KBM-7 (cell line): ENCODE measurements at regions not wholly inside any gene's neighbourhood (a gene's known extent, or its start where the extent isn't known, plus 50 kb on each side); places are given as distances from the start of the nearest gene placed in this dataset.
"Not testable (repeated sequence)": the region's sequence is repeated elsewhere in the genome, so short reads cannot be mapped to it uniquely, and the experiment has no call there.

ENCODE experiments used
- DNase-seq: peaks from one replicate; pipeline ENCODE4 v3.0.0-alpha.2; 2015
- in situ Hi-C: fragments of 300-500 bp; cut with MboI; formaldehyde crosslinking; loops from 2 replicates; pipeline ENCODE4 v1.14.3; 2020; ENCODE audit warnings: low sequenced_read_pairs, low pct_unique_long_range_greater_than_20kb, mixed read lengths

- DNase-seq, in situ Hi-C loops: not testable (repeated sequence)
Observed at GRCh38 chr2:94576486-94576885, 294.7 kb upstream of the TEKT4 start.

DNA sequence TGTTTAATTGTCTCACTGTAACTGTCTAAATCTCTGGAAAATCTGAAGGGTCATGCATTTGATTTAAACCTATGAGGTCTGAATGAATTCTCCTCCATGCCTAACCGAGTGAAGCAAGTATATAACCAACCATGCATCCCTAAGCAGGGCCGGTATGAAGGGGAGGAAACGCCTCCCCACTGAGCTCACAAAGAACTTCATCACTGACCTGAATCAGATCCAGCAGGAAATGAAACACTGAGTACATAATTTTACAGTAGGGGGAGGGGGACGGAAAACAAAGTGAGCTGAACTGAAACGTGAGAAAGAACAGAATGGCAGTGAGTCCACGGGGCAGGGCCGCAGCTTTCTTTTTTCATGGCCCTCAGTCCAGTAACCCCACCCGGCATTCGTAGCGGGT, 294.1 kb upstream of the TEKT4 start:
- in situ Hi-C loops, DNase-seq: not testable (repeated sequence)

DNA sequence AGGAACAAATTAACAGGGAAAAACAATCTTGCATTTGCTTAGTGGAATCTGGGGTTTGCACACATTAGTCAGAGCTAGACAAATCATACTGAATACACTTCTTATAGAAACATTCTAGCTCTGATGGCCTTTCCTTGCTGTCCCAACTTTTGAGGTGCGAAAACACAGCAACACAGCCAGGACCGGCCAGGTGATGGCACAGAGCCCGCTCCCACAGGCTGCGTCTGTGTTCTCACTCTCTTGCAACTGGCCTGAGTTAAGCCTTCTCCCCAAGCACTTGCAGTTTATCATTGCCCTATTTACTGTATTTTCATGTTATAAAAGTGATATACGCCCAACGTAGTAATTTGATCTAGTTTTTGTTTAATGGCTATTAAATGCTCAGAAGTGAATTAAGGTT, 292.0 kb upstream of the TEKT4 start:
- DNase-seq, in situ Hi-C loops: not testable (repeated sequence)

DNA sequence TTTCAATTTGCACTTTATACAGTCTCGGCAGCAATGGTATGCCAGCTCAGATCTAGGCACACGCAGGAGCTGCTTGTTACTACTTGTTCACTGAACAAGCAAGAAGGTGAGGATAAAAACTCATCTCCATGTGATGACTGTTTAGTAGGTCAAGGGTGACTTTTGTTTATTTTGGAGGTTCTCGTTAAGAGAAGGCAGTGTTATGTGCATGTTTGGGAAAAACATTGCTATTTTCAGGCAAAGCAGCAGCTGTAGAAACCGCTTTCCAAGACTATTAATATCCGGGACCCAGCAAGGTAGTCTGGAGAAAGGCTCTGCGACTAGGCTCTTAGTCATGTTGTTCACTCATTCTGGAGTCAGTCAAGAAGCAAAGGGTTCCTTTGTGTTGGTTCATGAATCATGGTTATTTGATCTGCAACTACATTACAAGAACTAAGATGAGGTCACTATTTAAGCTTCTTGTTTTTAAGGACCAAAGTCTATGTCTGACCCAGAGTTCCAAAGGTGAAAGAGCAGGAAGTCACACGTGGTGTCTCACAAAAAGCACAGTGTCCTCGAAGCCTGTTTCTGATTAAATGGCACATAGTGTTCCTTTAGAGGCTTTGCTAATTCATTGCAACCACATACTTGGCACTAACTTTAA, 288.0 kb upstream of the TEKT4 start:
- DNase-seq, in situ Hi-C loops: not testable (repeated sequence)

DNA sequence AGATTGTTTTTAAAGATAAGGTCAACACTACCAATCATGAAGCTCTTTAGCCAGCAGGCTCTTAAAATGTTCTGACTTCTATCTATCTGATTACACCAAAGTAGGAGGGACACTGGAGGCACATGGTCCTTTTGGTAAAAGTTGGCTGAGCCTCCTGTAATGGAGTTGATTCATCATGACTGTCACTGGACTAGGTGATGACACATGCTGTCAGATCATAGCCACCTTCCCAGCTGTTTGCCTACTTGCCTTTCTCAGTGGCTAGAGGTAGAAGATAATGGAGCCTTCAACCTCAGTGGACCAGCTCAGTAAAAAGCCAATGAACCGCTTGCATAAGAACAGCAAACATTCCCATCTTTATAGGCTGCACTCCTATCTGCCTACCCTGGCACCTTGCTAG, 286.7 kb upstream of the TEKT4 start:
- in situ Hi-C loops, DNase-seq: not testable (repeated sequence)

DNA sequence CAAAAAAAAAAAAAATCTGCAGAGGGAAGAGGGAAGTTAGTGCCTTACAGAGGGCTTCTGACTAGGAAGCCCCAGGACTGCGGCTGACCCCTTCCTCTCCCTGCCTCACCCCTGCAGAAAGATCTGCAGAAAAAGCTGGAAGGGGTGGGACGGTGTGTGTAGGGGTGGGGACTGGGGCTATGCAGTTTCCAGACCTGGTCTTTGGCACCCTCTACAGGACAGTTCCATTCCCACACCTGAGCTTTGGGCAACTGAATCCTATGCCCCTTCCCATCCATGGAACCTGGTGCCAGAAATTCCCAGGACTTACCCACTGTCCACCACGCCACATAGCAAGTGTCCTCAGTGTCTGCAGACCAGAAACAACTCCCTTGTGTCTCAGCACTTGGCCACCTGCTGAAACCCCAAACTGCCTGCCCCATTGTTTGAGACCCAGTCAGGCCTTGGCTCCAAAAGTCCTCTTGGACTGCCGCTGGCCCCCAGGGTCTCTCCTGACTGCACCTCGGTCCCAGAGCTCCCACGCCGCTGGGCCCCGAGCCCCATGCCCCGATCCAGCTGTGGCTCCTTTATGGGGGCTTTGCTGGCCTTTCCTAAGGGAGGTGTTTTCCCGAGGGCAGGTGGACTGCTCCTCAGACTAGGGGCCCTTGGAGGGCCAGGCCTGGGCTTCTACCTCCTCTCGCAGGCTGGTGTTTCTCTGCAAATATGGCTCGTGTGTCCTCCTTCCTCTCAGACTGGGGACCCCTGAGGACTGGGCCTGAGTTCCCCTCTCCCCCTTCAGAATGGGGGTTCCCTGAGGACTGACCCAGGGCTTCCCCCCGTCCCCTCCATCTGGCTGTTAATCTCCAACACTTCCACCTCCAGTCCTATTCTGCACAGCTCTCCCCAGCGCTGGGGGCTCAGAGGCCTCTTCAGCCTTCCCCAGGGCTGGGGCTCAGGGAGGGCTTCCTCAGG, 284.9 kb upstream of the TEKT4 start:
- in situ Hi-C loops = not testable (repeated sequence)
- DNase-seq = peak; percentile 46

- in situ Hi-C loops, DNase-seq: not testable (repeated sequence)
Observed at GRCh38 chr2:94587042-94587441, 284.2 kb upstream of the TEKT4 start.

DNA sequence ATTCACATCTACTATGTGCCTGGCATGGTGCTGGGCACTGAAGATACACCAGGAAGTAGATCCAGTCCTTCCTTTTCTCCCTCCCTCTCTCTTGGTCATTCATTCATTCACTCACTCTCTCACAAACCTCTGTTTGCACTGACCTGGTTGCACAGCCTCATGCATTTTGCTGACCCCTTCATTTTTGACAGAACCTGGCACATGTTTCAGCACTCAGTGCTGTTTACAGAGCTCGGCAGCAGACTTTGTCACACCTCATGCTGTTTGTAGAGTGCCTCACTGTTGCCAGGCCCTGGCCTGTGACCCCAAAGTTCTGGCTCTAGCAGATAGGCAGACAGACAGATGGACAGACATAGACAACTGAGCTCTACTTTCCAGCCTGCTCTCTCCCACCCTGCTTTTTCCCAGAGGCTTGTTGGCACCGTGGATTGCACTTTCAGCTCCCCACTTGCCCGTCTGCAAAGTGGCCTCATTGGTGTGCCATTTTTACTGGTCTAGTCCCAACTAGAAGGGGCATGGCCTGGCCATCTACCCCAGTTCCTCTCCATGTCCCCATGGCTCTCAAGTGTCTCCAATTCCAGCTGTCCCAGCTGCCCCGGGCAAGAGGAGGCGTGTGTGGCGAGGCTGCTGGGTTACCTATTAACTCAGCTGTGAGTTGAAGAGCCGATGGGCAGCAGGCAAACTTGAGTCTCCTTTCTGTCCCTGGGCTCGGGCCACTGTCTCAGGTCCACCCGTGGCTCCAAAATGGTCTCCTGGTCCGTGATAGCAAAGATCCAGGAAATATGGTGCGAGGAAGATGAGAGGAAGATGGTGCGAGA, 277.0 kb upstream of the TEKT4 start:
- DNase-seq, in situ Hi-C loops: not testable (repeated sequence)

DNA sequence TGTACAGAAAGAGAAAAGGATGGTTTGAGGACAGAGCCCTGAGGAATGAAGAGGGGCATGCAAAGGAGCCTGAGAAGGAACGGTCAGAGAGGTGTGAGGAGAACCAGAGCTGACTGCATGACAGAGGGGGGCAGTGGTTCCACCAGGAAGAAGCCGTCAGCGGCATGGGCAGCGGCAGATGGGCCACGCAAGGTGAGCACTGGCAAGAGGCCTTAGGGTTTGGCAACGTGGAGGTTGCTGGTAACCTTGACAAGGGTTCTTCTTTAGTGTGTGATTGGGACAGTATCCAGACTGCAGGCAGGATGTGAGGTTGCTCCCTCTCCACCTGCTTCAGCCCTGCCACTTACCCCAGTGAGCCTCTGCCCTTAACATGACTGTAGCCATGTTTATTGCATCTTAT, 275.3 kb upstream of the TEKT4 start:
- DNase-seq, in situ Hi-C loops: not testable (repeated sequence)

DNA sequence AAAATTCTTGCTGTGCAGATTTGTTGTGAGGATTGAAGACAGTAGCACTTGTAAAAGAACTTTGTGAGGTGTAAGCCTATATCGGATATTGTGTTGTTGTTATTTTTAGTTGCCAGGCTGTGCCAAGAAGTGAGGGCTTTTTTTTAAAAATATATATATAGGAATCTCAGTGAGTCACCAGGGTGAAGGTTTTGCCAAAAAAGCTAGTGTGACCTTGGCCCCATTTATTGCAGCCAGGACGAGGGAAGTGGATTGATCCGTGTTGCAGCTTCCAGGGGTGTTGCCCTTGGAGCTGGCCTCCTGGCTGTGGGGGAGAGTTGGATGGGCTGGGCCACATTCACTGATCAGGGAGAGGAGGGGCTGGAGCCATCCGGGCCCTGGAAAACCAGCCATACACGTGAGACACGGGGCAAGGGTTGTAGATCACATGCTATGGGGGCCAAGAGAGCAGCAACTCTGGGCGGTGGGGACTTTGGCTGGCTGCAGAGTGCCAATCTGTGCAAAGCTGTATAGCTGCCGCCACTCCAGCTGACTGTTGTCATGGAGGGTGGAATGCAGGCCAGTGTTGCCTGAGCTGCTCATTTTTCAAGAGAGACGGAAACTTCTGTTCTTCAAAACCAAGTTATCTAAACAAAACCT, 273.0 kb upstream of the TEKT4 start:
- DNase-seq, in situ Hi-C loops: not testable (repeated sequence)

- in situ Hi-C loops, DNase-seq: not testable (repeated sequence)
Observed at GRCh38 chr2:94600929-94601328, 270.3 kb upstream of the TEKT4 start.

DNA sequence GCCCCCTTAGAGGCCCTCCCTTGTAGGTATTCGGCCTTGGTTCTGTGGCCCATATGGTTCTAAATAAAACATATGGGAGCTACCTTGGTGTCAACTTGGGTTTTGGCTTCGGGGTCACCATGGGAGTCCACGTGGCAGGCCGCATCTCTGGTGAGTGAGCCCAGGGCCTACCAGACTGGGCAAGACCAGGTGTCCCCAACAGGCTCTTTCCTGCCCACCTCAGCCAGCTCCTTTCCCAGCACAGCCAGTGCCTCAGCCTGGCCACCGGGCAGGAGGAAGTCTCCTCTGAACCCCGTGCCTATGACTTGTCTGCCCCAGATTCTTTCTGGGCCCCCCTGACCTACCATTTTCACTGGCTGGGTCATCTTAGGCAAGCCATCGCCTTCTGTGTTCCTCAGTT, 268.8 kb upstream of the TEKT4 start:
- DNase-seq = no peak
- in situ Hi-C loops = no loop called here

DNA sequence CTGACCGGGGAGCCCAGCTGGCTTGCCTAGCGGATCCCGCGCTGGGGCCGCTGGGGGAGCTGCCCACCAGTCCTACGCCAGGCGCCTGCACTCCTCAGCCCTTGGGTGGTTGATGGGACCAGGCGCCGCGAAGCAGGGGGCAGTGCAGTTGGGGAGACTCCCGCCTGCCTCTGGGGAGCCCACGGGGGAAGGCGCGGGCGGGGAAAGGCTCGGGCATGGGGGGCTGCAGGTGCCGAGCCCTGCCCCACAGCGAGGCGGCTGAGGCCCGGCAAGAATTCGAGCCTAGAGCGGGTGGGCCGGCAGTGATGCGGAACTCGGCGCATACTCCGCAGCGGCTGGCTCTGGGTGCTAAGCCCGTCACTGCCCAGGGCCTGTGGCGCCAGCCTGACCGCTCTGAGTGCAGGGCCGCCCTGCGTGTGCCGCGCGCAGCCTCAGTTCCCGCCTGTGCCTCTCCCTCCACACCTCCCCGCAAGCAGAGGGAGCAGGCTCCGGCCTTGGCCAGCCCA, 249.1 kb upstream of the TEKT4 start:
- in situ Hi-C loops = no loop called here
- DNase-seq = no peak

DNA sequence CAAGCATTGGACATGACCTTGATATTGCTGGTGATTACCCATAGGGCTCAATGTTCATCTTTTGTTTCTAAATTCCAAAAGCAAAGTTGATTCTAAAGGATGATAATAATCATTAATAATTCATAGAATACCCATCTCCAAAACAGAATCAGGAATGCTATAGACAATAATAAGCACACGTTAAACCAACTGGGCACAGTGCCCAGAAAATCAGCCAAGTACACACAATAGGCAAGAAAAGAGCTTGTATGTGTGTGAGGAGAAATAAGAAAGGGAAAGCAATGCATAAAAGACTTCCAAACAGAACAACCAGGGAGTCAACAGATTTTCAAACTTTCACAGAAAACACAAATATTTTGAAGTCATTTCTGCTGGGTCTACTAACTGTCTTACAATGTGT, 242.3 kb upstream of the TEKT4 start:
- in situ Hi-C loops, DNase-seq: not testable (repeated sequence)

DNA sequence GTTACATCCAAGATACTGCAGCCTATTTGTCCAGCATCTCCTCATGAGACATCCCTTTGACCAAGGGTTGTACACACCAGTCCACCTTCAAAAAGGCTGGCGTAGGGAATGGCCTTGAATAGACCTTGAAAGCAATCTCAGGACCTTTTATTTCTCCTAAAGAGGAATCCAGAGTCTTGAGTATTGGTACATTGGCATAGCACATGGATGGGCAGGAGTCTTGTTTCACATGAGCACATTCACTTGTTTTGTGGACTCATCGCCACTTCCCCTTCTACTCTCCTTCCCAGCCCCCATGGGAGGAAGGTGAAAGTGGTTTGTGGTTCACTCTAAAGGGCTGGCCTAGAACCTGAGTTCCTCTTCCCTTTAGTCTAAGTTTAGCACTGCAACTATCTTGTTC, 229.8 kb upstream of the TEKT4 start:
- in situ Hi-C loops = not testable (repeated sequence)
- DNase-seq = peak; percentile 3

- in situ Hi-C loops, DNase-seq: not testable (repeated sequence)
Observed at GRCh38 chr2:94652131-94652530, 219.1 kb upstream of the TEKT4 start.

DNA sequence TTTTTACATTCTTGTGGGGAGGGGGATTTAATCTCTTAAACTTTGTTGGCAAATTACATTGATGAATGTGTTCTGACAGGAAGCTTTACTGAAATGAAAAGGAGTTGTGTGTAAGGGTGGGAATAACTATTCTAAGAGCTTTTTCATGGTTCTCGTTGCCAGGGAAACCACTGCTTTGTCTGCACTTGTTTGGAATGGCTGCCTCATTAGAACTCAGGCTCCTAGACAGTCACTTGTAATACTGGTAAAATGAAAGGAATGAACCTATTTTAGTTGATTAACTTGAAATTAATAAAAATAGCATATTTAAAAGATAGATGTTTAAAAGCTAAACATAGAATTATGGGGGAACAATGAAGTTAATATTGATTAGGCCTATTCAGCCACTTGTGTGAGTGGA, 201.4 kb upstream of the TEKT4 start:
- in situ Hi-C loops, DNase-seq: not testable (repeated sequence)

DNA sequence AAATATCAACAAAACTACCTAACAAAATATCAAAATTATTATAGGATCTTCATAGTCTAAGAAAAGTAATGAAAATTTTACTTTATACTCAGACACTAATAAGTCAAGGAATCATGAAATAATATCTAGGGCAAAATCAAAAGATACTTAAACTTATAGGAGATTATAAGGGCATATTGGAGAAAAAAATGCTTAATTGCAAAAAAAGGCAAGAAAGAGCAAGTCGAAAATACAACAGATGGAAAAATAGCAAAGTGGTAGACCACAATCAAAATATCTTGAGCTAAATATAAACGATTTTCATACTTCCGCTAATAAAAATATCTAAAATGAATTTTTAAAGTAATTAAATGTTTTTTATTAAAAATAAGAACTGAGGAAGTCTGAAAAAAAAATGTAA, 177.0 kb upstream of the TEKT4 start:
- DNase-seq, in situ Hi-C loops: not testable (repeated sequence)

GRCh38 chr2:94708982-94709381, 162.2 kb upstream of the TEKT4 start:
- in situ Hi-C loops = not testable (repeated sequence)

More at GRCh38 chr2:94708982-94709381, 162.2 kb upstream of the TEKT4 start:
- not testable (repeated sequence) for DNase-seq
